ENCODE measurements at regions not wholly inside any gene's neighbourhood (a gene's known extent, or its start where the extent isn't known, plus 50 kb on each side); places are given as distances from the start of the nearest gene placed in this dataset.

GRCh38 chr2:118672571-118673158 lies 174.8 kb downstream of the EN1 start:
- Histone ChIP-seq H3K27me3 (ENCODE audit: control insufficient read depth in 1 of 2, insufficient read depth in 2 of 2, low read length in 2 of 2) (no peaks in the 10 kb centered on the region), H3K36me3 (ENCODE audit: insufficient read depth, low read length) (no peaks in the 10 kb centered on the region), H3K27ac (ENCODE audit: low read depth, low read length) (no peak overlapping the region), H3K4me3 (ENCODE audit: low read depth in 1 of 2, low read length in 2 of 2) (no peak overlapping the region), H3K4me1 (ENCODE audit: insufficient read depth, low read length) (peaks cover 16% of the 10 kb centered on the region), H3K9ac (ENCODE audit: low read length) (no peak overlapping the region), H3K9me3 (ENCODE audit: low read length) (no peaks in the 10 kb centered on the region)

GRCh38 chr2:118671701-118672454 lies 175.6 kb downstream of the EN1 start:
- Histone ChIP-seq H3K4me1 (ENCODE audit: insufficient read depth, low read length) (peaks cover 16% of the 10 kb centered on the region), H3K27ac (ENCODE audit: low read depth, low read length) (no peak overlapping the region), H3K36me3 (ENCODE audit: insufficient read depth, low read length) (no peaks in the 10 kb centered on the region)

GRCh38 chr2:118670838-118671237 lies 176.6 kb downstream of the EN1 start:
- Histone ChIP-seq H3K27me3 (ENCODE audit: control insufficient read depth in 1 of 2, insufficient read depth in 2 of 2, low read length in 2 of 2) (no peaks in the 10 kb centered on the region), H3K9me3 (ENCODE audit: low read length) (no peaks in the 10 kb centered on the region), H3K4me3 (ENCODE audit: low read depth in 1 of 2, low read length in 2 of 2) (no peak overlapping the region), H3K27ac (ENCODE audit: low read depth, low read length) (no peak overlapping the region), H3K36me3 (ENCODE audit: insufficient read depth, low read length) (no peaks in the 10 kb centered on the region), H3K9ac (ENCODE audit: low read length) (no peak overlapping the region), H3K4me1 (ENCODE audit: insufficient read depth, low read length) (peaks cover 16% of the 10 kb centered on the region)

More at GRCh38 chr2:118671701-118672454, 175.6 kb downstream of the EN1 start:
- Histone ChIP-seq H3K9ac (ENCODE audit: low read length) (no peak overlapping the region), H3K4me3 (ENCODE audit: low read depth in 1 of 2, low read length in 2 of 2) (no peak overlapping the region), H3K9me3 (ENCODE audit: low read length) (no peaks in the 10 kb centered on the region), H3K27me3 (ENCODE audit: control insufficient read depth in 1 of 2, insufficient read depth in 2 of 2, low read length in 2 of 2) (no peaks in the 10 kb centered on the region)

GRCh38 chr2:118670276-118670675 lies 177.2 kb downstream of the EN1 start:
- H3K27ac ChIP-seq (ENCODE audit: low read depth, low read length) = no peak overlapping the region

GRCh38 chr2:118669654-118670053 lies 177.8 kb downstream of the EN1 start:
- H3K9me3 ChIP-seq (ENCODE audit: low read length) = no peaks in the 10 kb centered on the region
- no peak overlapping the region for H3K27ac ChIP-seq (ENCODE audit: low read depth, low read length)
- peaks cover 16% of the 10 kb centered on the region for H3K4me1 ChIP-seq (ENCODE audit: insufficient read depth, low read length)
- H3K9ac ChIP-seq (ENCODE audit: low read length) = no peak overlapping the region
- H3K36me3 ChIP-seq (ENCODE audit: insufficient read depth, low read length) = no peaks in the 10 kb centered on the region
- no peaks in the 10 kb centered on the region for H3K27me3 ChIP-seq (ENCODE audit: control insufficient read depth in 1 of 2, insufficient read depth in 2 of 2, low read length in 2 of 2)
- no peak overlapping the region for H3K4me3 ChIP-seq (ENCODE audit: low read depth in 1 of 2, low read length in 2 of 2)

More at GRCh38 chr2:118670276-118670675, 177.2 kb downstream of the EN1 start:
- H3K36me3 ChIP-seq (ENCODE audit: insufficient read depth, low read length) = no peaks in the 10 kb centered on the region
- no peak overlapping the region for H3K9ac ChIP-seq (ENCODE audit: low read length)
- no peaks in the 10 kb centered on the region for H3K9me3 ChIP-seq (ENCODE audit: low read length)
- H3K4me1 ChIP-seq (ENCODE audit: insufficient read depth, low read length) = peaks cover 16% of the 10 kb centered on the region
- H3K27me3 ChIP-seq (ENCODE audit: control insufficient read depth in 1 of 2, insufficient read depth in 2 of 2, low read length in 2 of 2) = no peaks in the 10 kb centered on the region
- no peak overlapping the region for H3K4me3 ChIP-seq (ENCODE audit: low read depth in 1 of 2, low read length in 2 of 2)

GRCh38 chr2:118668431-118669424 lies 178.7 kb downstream of the EN1 start:
- H3K4me1 ChIP-seq (ENCODE audit: insufficient read depth, low read length) = peaks cover 16% of the 10 kb centered on the region
- no peaks in the 10 kb centered on the region for H3K9me3 ChIP-seq (ENCODE audit: low read length)
- no peak overlapping the region for H3K27ac ChIP-seq (ENCODE audit: low read depth, low read length)
- no peak overlapping the region for H3K9ac ChIP-seq (ENCODE audit: low read length)
- H3K36me3 ChIP-seq (ENCODE audit: insufficient read depth, low read length) = no peaks in the 10 kb centered on the region
- no peak overlapping the region for H3K4me3 ChIP-seq (ENCODE audit: low read depth in 1 of 2, low read length in 2 of 2)
- H3K27me3 ChIP-seq (ENCODE audit: control insufficient read depth in 1 of 2, insufficient read depth in 2 of 2, low read length in 2 of 2) = no peaks in the 10 kb centered on the region

GRCh38 chr2:118667964-118668363 lies 179.5 kb downstream of the EN1 start:
- peaks cover 16% of the 10 kb centered on the region for H3K4me1 ChIP-seq (ENCODE audit: insufficient read depth, low read length)
- no peak overlapping the region for H3K27ac ChIP-seq (ENCODE audit: low read depth, low read length)
- no peak overlapping the region for H3K9ac ChIP-seq (ENCODE audit: low read length)
- no peak overlapping the region for H3K4me3 ChIP-seq (ENCODE audit: low read depth in 1 of 2, low read length in 2 of 2)
- H3K9me3 ChIP-seq (ENCODE audit: low read length) = no peaks in the 10 kb centered on the region
- H3K27me3 ChIP-seq (ENCODE audit: control insufficient read depth in 1 of 2, insufficient read depth in 2 of 2, low read length in 2 of 2) = no peaks in the 10 kb centered on the region
- no peaks in the 10 kb centered on the region for H3K36me3 ChIP-seq (ENCODE audit: insufficient read depth, low read length)

GRCh38 chr2:118667348-118667747 lies 180.1 kb downstream of the EN1 start:
- no peaks in the 10 kb centered on the region for H3K36me3 ChIP-seq (ENCODE audit: insufficient read depth, low read length)
- no peaks in the 10 kb centered on the region for H3K27me3 ChIP-seq (ENCODE audit: control insufficient read depth in 1 of 2, insufficient read depth in 2 of 2, low read length in 2 of 2)
- no peaks in the 10 kb centered on the region for H3K9me3 ChIP-seq (ENCODE audit: low read length)
- H3K9ac ChIP-seq (ENCODE audit: low read length) = no peak overlapping the region
- peaks cover 16% of the 10 kb centered on the region for H3K4me1 ChIP-seq (ENCODE audit: insufficient read depth, low read length)
- no peak overlapping the region for H3K27ac ChIP-seq (ENCODE audit: low read depth, low read length)
- no peak overlapping the region for H3K4me3 ChIP-seq (ENCODE audit: low read depth in 1 of 2, low read length in 2 of 2)

GRCh38 chr2:118665784-118666529 lies 181.5 kb downstream of the EN1 start:
- Histone ChIP-seq H3K4me1 (ENCODE audit: insufficient read depth, low read length) (peaks cover 9% of the 10 kb centered on the region), H3K4me3 (ENCODE audit: low read depth in 1 of 2, low read length in 2 of 2) (no peak overlapping the region), H3K27me3 (ENCODE audit: control insufficient read depth in 1 of 2, insufficient read depth in 2 of 2, low read length in 2 of 2) (no peaks in the 10 kb centered on the region)

GRCh38 chr2:118661179-118661578 lies 186.3 kb downstream of the EN1 start:
- H3K27ac ChIP-seq (ENCODE audit: low read depth, low read length) = no peak overlapping the region
- H3K27me3 ChIP-seq (ENCODE audit: control insufficient read depth in 1 of 2, insufficient read depth in 2 of 2, low read length in 2 of 2) = no peaks in the 10 kb centered on the region
- no peaks in the 10 kb centered on the region for H3K4me1 ChIP-seq (ENCODE audit: insufficient read depth, low read length)
- H3K4me3 ChIP-seq (ENCODE audit: low read depth in 1 of 2, low read length in 2 of 2) = no peak overlapping the region
- H3K9ac ChIP-seq (ENCODE audit: low read length) = no peak overlapping the region
- H3K36me3 ChIP-seq (ENCODE audit: insufficient read depth, low read length) = no peaks in the 10 kb centered on the region
- H3K9me3 ChIP-seq (ENCODE audit: low read length) = no peaks in the 10 kb centered on the region

More at GRCh38 chr2:118665784-118666529, 181.5 kb downstream of the EN1 start:
- Histone ChIP-seq H3K9ac (ENCODE audit: low read length) (no peak overlapping the region), H3K27ac (ENCODE audit: low read depth, low read length) (no peak overlapping the region), H3K9me3 (ENCODE audit: low read length) (no peaks in the 10 kb centered on the region), H3K36me3 (ENCODE audit: insufficient read depth, low read length) (no peaks in the 10 kb centered on the region)

All from muscle layer of colon (tissue), 2 donors.